Left ventricle myocardium superior (tissue), 1 donor: ENCODE measurements at regions not wholly inside any gene's neighbourhood (a gene's known extent, or its start where the extent isn't known, plus 50 kb on each side); places are given as distances from the start of the nearest gene placed in this dataset.
"Not testable (repeated sequence)": the region's sequence is repeated elsewhere in the genome, so short reads cannot be mapped to it uniquely, and the experiment has no call there.

ENCODE experiments used
- ATAC-seq: fragments of 200-7000 bp; cut with Tn5 transposase; one replicate; pipeline ENCODE4 v1.9.1; 2020; ENCODE audit warnings: mild to moderate bottlenecking, moderate library complexity
- DNase-seq: peaks from one replicate; pipeline ENCODE4 v3.0.0-alpha.2; 2020
- intact Hi-C: fragments of 100-400 bp; cut with micrococcal nuclease; formaldehyde crosslinking; loops from one replicate; pipeline ENCODE4 v1.11.0; 2022
- donor health status: DM: no; HTN: yes; CAD: no; lungs with severe emphysema.

DNA sequence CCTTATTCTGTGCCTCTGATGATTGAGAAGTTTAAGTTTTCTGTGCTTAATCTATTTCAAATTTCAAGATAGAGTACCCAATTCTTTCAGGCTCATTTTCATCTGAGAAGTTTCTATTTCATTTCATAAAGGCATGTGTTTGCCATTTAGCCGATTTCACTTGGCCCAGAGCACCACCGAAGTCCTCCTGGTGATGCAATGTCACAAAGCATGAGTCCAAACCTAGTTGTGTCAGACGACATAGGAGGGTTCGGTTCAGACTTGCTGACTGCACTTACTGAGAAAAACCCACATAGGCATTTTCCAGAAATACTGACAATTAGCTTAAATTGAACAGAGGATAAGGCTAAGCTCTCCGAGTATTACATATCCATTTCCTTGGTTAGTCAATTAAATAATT, 152.4 kb upstream of the FAR2 start:
- intact Hi-C loops: no loop called here
- DNase-seq: no peak
- ATAC-seq: no peak

DNA sequence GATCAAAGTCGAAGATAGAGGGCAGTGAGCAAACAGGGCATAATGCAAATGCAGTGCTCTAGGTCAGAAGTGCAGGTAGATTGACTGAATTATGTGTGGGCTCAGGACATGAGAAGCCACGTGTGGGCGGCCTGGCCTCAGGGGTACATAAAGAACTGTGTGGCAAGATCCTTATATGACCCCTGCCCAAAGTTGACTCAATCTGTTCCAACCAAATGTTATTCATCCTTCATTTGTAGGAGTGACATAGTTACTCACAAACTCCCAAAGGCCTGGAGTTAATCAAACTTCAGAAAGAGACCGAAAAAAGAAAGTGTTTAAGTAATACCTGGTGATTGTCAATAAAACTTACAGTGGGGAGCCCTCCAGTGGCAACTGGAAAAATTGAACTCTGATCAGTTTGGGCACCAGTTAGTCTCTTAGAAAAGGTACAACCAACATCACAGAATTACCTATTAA, 150.4 kb upstream of the FAR2 start:
- ATAC-seq: no peak
- intact Hi-C loops: no loop called here

DNA sequence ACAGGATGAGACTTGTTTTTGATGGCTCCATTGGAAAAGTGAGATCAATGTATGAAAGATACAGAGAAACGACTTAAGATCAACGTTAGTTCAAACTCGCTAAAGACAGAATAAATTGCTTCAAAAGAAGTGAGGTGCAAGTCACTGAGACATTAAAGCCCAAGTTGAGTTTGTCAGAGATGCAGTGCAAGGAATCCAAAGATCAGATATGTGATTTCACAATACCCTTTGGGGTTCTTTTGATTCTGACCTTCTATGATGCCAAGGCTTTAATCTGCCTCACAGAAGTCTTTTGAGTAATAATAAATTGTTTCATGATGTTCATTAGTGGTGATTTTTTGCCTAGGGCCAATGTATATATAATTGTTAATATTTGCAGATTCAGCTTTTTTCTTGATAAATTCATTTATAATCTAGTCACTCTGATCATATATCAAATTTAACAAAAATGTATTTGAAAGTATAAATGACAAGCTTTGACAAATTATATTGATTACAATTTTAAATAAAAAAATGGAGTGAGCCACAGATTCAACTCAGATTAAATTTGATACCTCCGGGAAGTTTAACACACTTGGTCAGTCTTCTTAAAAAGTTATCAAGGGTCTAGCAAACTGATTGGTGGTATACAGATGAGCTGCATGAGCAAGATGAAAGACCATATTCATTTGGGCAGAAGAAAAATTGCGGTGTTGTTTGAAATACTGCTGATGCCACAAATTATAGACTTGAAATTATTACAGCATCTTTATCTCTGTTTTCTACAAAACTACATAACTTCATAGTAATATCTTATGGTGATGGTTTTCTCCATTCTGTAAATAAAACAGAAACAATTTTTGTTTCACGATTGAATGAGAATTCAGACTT, 144.8 kb upstream of the FAR2 start:
- no peak for DNase-seq
- intact Hi-C loops: no loop called here
- ATAC-seq: no peak

More for the DNA sequence above, 150.4 kb upstream of the FAR2 start:
- DNase-seq: no peak

DNA sequence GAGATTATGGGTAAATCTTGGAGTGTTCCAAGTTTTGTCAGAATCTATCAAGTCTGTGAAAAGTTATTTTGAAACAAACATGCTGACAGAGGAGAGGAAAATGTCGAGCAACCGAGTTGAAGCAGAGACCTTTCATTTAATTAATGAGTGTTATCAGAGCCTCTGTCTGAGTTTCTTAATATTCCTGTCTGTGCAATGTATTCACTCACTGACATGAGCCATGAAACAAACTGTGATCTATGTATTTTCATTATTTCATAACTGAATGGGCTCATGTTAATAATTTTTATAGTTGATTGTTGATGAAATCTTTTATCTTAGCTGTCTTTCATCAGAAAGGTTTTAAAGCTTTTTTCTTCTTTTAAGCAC, 144.2 kb upstream of the FAR2 start:
- ATAC-seq (no peak), DNase-seq (no peak)
- intact Hi-C loops: no loop called here

DNA sequence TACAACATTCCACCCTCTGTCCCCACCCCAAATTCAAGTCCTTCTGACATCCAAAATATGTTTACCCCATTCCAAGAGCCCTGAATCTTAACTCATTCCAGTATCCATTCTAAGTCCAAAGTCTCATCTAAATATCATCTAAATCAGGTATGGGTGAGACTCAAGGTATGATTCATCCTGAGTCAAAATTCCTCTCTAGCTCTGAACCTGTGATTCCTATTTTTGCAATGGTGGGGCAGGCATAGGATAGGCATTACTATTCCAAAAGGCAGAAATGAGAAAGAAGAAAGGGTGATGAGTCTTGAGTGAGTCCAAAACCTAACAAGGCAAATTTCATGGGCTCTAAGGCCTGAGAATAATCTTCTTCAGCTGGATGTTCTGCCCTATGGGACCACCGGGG, 140.3 kb upstream of the FAR2 start:
- intact Hi-C loops: no loop called here
- DNase-seq: no peak
- ATAC-seq: no peak

DNA sequence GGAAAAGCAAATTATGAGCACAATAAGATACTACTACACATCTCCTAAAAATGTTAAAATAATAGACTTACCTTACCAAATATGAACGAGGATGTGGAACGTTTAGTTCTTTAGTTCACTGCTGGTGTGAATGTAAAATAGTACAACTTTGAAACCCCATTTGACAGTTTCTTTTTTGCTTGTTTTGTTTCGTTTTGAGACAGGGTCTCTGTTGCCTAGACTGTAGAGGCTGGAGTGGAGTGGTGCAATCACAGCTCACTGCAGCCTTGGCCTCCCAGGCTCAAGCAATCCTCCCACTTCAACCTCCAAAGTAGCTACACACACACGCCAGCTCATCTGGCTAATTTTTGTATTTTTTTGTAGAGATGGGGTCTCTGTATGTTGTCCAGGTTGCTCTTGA, 136.4 kb upstream of the FAR2 start:
- ATAC-seq: no peak
- intact Hi-C loops: no loop called here
- DNase-seq: no peak

DNA sequence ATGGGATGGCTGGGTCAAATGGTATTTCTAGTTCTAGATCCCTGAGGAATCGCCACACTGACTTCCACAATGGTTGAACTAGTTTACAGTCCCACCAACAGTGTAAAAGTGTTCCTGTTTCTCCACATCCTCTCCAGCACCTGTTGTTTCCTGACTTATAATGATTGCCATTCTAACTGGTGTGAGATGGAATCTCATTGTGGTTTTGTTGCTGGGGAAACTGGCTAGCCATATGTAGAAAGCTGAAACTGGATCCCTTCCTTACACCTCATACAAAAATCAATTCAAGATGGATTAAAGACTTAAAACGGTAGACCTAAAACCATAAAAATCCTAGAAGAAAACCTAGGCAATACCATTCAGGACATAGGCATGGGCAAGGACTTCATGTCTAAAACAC, 131.5 kb upstream of the FAR2 start:
- ATAC-seq, DNase-seq, intact Hi-C loops: not testable (repeated sequence)

DNA sequence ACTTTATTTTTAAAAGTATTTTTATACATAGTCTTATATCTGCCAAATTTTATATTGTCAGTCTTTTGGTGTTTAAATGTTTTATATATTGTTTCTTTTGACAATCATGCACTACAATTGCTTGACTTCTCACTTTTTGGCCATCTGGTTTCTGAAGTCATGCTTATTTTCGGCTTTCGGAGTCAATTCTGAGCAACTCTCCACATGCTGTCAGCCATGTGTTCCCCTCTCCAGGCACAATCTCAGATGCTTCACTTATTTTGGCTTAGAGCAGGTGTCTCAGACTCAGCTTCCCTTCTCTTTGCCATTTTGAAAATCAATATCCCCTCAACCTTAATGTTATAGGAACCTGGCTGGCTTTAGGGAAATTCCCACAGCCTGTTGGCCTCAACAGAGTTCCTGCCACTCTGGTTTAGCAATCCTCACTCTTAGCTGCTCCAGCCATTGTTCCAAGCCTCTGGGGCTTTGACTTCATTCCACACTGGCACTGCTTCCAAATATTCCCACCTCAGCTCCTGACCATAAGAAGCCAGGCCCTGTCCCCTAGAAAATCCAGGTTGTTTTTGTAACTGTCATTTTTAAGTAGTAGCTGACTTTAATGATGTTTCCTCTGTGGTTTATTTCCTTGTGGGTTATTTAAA, 125.5 kb upstream of the FAR2 start:
- intact Hi-C loops: no loop called here
- ATAC-seq (peak; percentile 28), DNase-seq (no peak)

DNA sequence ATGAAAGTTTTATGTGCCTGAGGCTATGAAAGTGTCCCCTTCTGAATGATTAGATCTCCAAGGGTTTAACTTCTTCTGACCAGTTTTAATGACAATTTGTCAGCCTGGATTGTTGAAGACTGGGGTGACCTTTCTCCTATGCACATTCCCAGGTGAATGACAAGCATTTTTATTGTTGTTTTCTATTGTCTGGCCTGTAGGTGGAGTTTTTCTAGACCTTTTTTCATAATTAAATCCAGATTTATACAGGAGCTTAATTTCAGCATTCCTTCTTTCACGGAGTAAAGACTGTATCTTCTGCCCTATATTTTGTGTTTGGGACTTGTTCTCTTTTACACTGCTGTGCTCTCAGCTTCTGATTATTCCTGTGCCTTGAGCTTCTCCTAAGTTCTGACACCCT, 125.0 kb upstream of the FAR2 start:
- DNase-seq: no peak
- ATAC-seq: no peak
- intact Hi-C loops: no loop called here

DNA sequence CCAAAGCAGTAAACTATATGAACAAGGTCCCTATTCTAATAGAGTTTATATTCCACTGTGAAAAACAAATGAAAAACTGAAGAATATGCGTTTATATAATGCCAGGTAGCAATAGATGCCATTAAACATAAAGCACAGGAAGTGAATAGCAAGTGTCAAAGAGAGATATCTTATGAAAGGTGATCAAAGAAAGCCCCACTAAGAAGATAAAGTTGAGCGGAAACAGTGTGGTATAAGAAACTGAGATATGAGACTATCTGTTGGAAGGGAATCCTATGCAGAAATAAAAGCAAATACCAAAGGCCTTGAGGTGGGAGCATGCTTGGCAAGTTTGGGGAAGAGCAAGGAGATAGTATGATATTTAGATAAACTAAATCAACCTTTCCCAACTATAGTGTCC, 123.1 kb upstream of the FAR2 start:
- DNase-seq: no peak
- intact Hi-C loops: no loop called here
- no peak for ATAC-seq

DNA sequence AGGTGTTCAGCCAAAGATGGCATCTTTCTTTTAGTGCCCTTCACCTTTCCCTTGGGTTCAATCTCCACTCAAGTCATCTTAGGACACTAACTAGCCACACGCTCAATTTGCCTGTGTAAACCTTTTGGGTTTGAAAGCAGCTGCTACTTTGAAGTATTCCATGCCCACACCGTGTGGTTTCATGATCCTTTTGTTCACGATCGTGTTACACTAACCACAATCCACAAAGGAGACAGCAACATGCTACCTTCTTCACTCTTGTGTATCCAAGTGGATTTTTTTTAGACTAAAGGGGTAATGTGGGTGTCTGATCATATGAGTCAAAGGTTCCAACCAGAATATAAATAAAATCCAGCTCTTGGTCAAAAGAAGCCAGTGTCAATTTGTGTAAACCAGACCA, 122.7 kb upstream of the FAR2 start:
- DNase-seq (no peak), ATAC-seq (no peak)
- intact Hi-C loops: no loop called here

DNA sequence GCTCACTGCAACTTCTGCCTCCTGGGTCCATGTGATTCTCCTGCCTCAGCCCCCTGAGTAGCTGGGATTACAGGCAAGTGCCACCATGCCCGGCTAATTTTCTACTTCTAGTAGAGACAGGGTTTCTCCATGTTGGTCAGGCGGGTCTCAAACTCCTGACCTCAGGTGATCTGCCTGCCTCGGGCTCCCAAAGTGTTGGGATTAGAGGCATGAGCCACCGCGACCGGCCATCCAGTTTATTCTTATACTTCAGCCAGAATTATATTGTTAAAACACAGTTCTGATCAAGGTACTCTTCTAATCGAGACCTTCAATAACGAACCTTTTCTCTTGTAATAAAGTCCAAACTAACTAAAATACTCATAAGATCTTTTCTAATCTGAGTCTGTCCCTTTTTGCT, 119.6 kb upstream of the FAR2 start:
- ATAC-seq, DNase-seq, intact Hi-C loops: not testable (repeated sequence)

DNA sequence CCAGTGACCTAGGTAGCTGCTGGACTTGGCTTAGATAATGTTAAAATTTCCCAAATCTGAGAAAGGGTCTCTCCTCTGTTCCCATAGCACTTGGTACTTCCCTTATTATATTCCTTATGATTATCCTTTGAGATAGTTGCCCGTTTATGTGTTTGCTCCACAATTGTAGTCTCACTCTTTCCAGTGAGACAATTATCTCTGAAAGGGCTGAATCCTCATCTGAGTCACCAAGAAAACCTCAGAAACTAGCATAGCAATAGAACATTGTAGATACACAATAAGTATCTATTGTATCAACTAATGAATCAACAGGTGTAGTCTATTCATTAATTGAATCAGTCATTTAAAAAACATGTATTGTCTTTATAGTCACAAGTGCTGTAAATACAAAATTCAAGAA, 119.1 kb upstream of the FAR2 start:
- intact Hi-C loops: no loop called here
- no peak for ATAC-seq

DNA sequence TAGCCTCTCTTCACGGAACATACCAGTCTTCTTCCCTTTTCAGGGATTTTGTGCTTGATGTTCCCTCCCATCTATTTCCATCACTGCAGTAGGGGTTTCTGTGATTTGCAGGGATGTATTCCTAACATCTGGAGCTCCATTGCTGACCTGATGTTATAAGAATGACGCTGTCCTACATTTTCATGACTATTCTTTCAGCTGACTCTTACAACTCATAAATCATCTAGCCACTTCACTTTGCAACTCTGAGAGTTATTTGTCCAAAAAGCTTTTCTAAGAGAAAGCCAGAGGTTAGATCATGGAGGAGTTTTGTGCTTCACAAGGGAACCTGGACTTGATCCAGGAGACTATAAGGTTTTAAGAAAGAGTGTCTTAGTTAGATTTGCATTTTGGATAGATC, 116.6 kb upstream of the FAR2 start:
- ATAC-seq: no peak
- intact Hi-C loops: no loop called here
- DNase-seq: no peak

More for the DNA sequence above, 119.1 kb upstream of the FAR2 start:
- DNase-seq: no peak

DNA sequence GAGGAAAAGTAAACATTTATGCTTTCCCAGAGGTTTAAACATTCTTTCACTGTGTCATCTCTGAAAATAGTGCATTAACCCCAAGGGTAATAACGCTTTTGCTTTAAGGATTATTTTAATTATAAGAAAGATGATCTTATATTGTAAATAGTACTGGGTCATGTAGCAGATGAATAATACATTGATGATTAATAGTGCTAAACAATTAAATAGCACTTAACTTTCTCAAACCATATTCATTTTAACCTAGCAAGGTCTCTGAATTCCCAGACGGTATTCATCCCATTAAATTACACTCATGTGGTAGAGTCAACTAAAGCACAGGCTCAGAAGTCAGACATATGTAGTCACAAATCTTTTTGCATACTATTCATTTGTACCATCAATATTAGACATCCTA, 115.6 kb upstream of the FAR2 start:
- intact Hi-C loops: no loop called here
- ATAC-seq: no peak
- no peak for DNase-seq

DNA sequence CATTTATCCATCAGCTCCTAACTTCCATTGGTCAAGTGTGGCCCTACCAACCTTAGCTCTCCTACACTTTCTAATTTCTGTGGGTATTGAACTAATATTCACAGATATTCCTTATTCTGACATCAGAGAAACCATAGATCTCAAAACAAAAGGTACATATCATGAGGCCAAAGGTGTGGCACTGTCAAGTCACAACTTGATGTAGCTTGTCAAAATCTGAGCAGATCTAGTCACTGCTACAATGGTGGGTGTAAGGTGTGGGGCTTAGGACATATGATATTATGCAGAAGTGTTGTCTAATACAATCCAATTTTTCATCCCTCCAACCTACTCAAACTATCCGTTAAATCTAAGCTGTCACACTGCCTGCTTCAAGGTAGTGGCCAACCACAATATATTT, 114.0 kb upstream of the FAR2 start:
- intact Hi-C loops: no loop called here
- no peak for DNase-seq
- no peak for ATAC-seq

DNA sequence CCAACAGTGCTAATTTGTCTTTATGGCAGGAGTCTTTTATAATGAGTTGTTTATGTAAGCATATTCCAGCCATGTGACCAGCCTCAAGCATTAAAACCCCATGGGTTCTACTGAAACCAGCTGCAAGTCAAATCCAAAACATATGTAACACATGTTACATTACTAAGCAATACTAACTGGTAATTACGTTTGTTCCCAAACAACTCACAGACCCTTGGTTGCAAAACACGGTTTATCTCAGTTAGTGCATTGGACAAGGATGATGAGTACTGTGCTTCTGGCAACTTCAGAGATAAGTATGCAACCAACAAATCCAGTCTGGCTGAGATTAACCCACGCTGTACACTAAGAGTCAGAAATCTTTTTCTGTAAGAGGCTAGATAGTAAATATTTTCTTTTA, 110.1 kb upstream of the FAR2 start:
- no peak for DNase-seq
- intact Hi-C loops: no loop called here
- ATAC-seq: peak; percentile 56

DNA sequence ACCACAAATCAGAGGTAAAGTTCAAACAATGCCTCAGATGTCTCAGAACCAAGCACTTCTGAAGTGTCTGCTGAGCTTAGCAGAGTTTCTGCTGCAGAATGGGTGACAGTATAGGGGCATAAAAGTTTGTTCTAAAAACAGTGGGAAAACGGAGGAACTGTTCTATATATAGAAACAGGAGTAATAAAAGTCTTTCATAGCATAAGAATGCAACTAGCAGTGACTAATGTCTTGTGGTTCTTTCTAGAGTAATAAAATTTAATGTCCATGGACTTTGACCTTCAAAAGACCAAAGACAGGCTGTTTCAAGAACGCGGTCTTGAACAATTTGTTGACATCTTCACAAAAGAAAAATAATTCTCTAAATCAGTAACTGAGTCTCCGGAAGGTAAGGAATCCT, 107.5 kb upstream of the FAR2 start:
- DNase-seq (no peak), ATAC-seq (no peak)
- intact Hi-C loops: no loop called here

DNA sequence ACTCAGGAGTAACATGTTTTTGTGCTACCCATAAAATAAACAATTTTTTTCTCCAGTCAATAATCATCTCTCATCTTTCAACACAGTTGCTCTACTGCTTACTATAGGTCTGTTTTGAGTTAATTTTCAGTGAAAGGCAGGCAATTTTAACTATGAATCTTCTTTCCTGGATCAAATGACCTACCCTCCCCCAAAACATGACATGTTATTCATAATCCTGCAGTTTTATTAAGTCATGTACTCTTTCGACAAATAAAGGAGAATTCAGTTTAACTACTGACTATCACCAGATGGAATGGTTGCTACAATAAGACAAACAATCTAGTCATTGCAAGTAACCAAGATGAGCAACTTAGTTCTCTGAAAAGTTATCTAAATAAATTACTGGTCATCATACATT, 106.0 kb upstream of the FAR2 start:
- DNase-seq (no peak), ATAC-seq (no peak)
- intact Hi-C loops: no loop called here

DNA sequence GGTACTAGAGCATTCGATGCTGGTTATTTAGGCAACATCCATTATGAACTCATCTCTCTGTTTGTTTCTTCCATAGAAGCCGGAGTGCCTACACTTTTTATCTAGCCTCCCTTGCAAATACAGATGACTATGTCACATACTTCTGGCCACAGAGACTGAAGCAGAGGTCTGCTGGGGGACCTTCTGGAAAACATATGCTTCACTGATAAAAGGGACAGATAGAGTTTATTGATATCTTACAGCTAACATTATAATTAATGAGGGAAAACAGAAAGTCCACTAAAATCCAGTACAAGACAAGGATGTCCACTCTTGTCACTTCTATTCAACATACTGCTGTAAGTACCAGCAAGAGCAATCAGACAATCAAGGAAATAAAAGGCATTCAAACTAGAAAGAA, 104.3 kb upstream of the FAR2 start:
- intact Hi-C loops: no loop called here
- ATAC-seq: no peak
- DNase-seq: no peak

DNA sequence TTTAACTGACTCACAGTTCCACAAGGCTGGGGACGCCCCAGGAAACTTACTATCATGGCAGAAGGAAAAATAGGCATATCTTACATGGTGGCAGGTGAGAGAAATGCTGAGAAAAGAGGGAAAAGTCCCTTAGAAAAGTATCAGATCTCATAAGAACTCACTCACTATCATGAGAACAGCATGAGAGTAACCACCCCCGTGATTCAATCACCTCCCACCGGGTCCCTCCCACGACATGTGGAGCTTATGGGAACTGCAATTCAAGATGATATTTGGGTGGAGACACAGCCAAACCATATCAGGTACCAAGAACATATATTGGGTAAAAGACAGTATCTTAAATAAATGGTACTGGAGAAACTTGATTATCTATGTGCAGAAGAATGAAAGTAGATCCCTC, 100.3 kb upstream of the FAR2 start:
- ATAC-seq (no peak), DNase-seq (no peak)
- intact Hi-C loops: no loop called here
